GM21529 (cell line): ENCODE measurements at regions not wholly inside any gene's neighbourhood (a gene's known extent, or its start where the extent isn't known, plus 50 kb on each side); places are given as distances from the start of the nearest gene placed in this dataset.

ENCODE experiments used
- ATAC-seq: cut with Tn5 transposase; IDR thresholded peaks from one replicate; pipeline ENCODE4 v1.9.1; 2021; ENCODE audit not compliant: unreplicated experiment

DNA sequence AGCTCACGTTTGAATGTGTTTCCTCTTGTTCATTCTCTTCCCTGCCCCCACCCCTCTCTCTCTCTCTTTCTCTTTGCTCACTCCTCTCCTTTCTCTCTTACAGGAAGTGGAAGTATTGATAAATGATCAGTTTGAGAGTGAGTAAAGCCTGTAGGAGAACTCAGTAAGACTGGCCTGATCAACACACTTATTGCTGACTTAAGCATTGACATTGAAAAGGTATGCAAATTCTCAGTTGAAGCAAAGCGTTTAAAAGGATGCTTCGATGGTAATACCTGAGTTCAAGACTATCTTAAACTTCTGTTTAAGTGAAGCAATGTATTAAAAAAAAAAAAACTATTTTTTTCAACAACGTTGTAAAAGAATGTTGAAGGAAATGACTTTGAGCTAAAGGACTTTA, 115.7 kb upstream of the DDX18 start:
- ATAC-seq: no peak

DNA sequence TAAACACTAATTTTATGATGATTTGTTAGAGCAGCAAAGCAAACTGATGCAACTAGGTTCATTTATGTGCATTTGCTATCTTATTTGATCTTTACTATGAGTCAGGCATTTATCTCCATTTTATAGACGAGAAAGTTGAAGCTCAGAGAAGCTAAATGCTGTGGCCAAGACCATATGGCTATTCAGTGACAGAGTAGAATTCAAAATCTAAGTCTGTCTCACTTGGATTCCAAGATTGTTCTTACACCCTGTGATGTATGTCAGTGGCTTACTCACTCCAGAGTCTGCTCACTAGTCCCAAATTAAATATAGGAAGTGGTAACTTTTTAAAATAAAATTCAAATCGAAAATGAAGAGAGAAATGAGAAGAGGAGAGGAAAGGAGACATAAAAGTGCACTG, 114.0 kb upstream of the DDX18 start:
- ATAC-seq: no peak

DNA sequence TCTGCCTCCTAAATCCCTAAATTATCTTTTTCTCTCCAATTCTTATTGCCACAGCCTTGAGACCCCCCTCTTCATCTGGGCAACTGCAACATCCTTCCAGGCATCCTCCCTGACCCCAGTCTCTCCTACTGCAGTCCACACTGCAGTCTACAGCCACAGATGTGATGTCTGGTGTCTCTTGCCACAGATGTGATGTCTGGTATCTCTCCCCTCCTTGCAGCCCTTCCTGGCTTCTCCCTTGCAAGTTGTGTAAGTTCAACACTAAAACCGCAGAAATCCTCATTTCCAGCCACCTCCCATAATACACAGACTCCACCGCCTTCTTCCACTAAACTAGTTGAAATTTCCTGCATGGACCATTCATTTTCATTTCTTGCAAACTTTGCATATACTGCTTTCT, 113.1 kb upstream of the DDX18 start:
- no peak for ATAC-seq

DNA sequence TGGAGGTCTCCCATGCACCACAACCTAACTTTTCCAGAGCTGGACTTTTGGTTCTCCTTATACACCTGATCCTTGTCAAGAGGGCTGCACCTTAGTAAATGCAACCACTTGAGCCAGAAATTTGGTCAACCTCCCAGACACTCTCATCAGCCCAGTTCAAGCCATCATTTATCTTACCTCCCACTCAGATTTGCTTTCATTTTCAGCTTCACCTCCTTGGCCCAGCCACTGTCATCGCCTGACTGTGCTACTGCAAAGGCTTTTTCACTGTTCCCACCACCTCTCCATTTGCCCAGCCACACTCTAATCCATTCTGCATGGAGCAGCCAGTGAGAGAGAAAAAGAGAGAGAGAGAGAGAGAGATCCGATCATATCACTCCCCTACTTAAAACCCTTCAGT, 112.4 kb upstream of the DDX18 start:
- no peak for ATAC-seq

DNA sequence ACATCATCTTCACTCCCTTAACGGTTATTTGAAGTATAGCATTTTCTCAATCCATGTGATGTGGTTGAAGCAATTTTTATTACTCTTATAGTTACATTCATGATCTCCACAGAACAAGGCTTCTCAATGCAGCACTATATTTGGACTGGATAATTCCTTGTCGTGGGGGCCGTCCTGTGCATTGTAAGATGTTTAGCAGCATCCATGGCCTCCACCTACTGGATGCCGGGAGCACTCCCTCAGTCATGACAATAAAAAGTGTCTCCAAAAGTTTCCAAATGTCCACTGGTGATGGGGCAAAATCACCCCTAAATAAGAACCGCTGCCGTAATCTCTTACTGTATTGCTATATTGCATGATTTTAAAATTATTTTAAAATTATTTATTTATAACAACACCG, 110.6 kb upstream of the DDX18 start:
- no peak for ATAC-seq

DNA sequence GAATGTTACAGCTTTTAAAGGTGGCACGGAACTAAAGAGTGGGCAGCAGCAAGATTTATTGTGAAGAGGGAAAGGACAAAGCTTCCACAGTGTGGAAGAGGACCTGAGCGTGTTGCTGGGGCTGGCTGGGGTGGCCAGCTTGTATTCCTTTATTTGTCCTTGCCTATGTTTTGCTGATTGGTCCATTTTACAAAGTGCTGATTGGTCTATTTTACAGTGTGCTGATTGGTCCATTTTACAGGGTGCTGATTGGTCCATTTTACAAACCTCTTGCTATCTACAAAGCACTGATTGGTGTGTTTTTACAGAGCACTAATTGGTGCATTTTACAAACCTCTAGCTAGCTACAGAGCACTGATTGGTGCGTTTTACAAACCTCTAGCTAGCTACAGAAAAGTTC, 109.7 kb upstream of the DDX18 start:
- ATAC-seq: no peak

DNA sequence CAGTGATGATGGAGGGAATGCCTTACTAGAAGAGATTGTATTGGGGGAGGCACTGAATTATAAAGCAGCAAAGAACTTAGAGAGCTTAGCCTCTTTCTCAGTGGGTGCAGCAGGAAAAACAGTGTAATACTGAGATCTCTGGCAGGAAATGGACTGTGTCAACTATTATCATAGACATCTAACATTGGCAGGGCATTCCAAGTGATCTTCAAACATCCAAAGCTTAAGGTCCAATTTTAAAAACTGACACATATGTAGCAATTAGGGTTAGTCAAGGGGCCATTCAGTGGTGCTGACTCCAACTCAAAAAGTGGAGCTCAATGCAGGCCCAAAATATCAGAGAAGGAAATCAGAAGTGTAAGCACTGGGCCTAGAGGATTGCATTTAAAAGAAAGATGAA, 106.6 kb upstream of the DDX18 start:
- ATAC-seq: no peak

DNA sequence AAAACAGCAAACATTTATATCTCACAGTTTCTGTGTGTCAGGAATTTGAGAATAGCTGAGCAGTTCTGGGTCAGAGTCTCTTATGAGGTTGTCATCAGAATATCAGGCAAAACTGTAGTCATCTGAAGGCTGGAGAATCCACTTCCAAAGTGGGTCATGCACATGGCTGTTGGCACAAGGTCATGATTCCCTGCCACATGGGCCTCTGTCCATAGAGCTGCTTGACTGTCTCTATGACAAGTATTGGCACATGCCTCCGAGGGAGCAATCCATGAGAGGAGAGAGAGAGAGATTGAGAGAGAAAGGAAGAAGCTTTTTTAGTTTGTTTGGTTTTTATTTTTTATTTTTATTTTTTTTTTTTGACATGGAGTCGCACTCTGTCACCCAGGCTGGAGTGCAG, 101.8 kb upstream of the DDX18 start:
- ATAC-seq: no peak

DNA sequence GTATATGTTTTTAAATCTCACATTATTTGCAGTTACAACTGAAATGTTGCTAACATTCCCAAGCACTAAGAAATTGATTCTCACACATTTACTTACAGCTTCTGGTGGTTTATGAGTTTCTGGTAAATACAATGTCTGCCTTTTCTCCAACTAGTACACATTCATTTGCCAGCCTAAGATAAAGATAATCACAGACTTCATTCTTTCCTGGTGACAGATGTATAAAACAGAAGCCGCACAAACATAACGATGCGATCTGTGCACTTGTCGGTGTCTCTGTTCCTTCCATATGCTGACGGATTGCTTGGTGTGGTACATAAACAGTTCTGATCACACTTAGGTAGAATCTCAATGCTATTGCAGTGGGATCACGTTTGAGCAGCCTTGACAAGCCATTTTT, 100.4 kb upstream of the DDX18 start:
- ATAC-seq: no peak

DNA sequence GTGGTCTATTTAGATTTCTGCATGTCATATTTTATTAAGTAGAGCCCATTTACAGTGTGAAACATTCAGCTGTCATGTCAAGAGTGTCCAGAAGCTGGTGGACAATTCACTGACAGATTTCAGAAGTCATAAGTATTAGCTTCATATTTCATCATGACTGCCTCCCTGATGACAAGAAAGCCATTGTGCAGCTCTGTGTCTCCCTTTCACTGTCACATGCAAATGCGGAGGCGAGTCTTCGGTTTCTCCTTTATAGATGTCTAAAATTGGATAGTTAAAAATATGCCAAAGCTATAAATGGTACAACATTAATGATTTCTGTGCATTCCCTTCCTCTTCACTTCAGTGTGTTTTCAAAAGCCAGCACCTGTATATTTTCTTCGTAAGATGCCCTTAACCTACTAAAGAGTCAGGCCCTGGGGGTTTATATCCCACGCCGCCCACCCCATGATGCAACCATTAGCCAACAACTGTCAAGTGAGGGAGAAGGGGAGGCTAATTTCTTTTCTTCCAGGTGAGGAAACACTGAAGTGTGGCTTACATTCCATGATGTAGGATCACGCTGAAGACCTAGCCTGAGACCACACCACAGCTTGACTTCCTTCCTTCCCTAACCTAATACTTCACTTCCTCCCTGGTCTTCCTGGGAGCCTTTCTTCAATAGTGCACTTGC, 99.6 kb upstream of the DDX18 start:
- ATAC-seq: no peak

DNA sequence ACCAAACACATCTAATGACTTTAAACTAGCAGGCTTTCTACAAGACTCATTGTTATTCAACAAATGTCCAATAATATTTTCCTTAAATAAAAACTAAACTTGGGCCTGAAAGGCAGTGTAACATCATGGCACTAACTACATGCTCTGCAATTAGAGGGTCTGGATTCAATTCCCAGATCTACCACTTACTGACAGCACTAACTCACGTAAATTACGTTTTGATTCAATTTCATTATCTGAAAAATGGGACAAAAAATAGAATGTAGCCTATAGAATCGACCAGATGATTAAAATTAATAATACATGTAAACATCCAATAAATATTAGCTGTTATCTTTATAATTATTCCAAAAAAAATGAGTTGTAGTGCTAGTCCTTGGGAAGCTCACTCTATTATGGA, 98.0 kb upstream of the DDX18 start:
- ATAC-seq: no peak

DNA sequence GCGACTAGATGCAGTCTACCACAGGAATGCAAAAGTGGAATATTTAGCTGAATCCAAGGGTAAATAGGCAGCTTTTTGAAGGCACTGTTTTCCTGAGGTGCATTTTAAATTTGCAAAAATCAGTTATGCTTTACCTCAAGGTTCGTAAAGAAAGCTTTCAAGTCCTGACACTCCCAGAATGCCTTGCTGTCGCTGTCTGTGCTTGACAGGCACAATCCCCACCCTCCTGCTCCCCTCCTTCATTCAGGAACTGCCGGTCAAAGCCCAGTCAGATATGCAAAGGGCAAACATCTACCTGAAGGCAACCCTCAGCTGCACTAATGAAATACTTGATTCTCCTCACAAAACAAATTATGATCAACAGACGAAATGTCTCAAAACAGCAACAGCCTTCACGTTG, 97.4 kb upstream of the DDX18 start:
- ATAC-seq: no peak

DNA sequence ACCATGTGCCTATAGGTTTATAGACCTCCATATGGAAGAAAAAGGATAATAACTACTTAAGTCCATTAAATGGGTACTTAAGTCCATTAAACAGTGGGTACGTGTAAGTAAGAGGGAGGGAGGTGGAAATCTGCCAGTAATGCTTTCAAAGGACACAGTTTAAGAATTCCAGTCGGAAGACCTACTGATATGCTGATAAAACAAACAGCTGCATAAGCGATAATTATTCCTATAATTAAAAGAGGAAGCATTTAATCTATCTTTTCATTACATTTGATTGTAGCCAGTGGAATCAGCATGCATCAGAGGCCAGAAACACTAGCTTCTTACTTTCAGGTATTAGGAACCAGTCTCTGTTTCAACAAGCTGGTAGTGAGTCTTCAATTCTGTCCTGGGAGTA, 96.4 kb upstream of the DDX18 start:
- no peak for ATAC-seq

DNA sequence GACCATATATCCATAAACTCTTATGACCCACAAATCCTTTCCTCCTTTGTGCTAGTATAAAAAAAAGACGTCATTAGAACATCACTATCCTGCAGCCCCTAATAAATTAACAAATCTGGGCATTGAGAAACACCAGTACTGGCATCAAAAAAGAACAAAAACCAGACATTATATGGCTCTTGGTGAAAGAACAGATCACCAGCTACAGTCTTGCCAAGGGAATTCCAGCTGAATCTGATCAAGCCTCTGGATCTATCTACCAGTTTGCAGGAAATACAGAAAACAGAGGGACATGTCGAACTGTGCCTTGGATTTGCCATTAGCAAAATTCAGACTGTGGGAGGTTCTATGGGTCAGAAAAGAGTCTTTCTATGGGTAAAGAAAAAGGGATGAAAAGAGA, 93.7 kb upstream of the DDX18 start:
- ATAC-seq: no peak

DNA sequence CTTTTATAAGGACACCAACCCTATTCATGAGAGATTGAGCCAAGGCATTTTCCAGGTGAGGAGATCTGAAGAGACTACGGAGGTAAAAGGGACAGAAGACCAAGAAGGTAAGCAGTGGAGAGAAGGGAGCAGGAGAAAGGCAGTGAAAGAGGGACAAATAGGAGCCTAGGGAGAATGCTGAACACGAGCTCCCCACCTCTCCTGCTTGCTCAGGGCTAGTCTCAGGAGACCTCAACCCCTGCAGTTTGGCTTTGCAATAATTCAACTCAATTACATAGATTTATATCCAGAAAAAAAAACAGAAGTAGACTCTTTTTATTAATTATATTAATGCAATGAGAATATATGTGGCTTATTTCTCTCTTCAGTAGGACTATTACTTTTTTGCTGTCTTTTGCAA, 91.0 kb upstream of the DDX18 start:
- no peak for ATAC-seq

DNA sequence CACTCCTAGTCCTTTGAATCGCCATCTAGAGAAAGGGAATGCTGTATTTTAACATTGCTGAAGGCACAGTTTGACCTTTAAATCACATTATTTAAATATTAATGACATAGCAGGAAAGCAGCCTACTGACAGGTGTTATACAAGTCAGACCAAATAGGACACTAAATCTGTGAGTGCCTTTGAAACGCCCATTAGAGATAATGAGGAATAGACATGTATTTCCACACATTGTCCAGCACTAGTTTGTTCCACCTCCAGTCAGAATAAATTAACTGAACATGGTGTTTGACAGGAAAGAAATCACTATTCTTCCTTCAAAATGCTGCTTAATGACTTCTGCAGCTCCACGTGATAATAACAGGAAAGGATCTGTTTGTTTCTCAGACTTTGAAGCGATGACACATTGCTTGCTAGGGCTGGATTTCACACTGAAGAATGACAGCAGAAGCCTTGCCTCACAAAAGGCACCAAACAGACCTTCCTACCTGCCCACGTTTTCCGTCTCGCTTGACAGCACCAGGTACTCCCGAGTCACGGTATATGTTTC, 90.5 kb upstream of the DDX18 start:
- ATAC-seq: no peak

DNA sequence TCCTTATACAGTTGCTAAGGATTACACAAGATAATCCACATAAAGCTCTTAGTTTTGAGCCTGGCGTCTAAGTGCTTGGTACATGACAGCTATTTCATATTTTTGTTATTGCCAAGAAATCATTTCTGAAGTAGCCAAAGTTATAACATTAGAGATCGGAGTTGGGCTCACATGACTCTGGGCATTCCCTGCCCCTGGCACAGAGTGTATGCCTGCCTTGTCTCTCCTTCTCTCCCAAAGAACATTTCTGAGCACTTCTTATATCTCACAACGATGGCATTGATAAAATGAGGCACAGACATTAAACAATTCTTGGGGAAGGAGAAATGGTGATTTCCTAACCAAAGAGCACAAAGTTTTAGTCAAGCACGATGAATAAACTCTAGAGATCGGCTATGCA, 87.7 kb upstream of the DDX18 start:
- no peak for ATAC-seq

DNA sequence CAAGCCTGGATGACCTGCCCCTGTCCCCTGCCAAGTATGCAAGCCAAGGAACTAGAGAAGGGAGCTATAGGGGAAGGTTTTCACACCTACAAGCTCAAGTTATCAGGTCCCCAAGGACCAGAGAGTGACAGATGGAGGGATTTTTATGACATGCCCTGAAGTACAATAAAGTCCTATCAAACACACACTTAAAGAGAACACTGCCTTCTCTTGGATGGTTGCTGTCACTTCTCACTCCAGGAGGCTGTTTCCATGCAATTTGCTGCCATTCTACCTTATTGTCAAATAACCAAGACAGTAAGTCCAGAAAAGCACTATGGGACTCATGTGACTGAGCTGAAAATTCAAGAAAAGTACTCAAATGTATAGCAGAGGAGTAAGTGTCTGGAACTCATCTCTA, 76.6 kb upstream of the DDX18 start:
- no peak for ATAC-seq

DNA sequence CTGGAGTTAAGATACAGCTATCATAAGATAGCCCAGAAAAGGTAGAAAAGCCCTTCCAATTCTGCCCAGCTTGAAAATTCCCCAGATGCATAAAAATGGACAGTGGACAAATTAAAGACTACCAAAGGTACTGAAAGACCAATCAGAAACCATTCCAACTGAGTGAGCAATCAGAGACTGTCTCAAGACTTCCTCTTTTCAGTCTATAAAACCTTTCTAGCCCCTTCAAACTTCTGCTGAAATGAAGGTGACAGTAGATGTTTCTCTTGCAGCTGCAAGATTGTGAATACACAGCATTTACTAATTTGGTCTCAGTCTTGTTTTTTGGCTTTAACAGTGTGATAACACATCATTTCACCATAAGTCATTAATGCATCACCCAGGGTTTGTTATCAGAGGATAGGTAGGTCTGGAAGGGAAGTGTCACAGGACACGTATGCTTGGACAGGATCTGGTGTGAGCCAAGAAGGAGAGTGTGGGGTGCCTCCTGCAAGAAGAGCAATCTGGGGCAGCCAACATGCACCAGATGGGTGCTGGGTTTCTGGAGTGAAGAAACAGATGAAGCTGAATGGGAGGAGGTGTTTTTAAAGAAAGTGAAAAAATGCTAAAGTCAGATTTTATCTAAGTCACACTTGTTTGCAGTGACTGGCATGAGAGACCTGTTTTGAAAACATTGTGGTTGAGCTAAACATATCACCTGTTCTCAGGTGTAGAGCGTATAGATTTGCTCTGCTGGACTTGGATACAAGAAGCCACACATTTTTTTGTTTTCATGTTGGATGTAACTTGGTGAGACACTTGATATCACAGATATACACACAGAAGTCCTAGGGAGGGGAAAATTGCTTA, 75.3 kb upstream of the DDX18 start:
- ATAC-seq: no peak

DNA sequence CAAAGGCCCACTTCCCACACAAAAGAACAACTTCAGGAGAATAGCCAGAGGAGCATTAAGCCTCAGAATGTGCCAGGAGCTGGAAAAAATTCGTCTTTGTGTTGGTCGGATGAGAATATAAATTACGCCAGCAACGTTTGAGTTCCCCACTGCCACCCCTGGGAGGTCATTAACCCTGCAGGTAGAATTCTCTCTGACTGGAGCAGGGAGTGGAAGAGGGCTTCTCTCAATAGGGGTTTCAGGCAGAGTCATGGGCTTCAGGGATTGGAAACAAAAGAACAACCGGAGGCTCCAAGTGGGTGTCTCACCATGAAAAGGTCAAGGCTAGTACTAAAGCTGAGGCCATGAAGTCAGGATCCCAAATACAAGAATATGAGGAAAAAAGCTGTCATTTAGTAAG, 69.0 kb upstream of the DDX18 start:
- ATAC-seq: no peak

DNA sequence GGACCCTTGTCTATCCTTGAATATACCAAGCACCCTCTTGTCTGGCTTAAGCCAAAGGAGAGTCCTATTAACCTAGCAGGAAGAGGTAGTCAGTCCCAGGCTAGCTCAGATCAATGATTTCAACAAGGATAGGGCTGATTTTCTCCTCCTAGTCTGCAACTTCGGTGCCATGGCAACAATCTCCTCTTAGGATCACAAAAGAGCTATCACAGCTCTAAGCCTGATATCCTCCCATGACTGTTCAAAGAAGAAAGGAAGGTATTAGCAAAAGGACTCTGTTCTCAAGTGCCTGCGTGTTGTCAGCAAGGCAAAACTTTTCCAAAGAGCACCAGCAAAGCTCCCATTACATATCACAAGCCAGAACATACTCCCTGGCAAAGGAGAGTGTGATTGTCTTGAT, 58.7 kb upstream of the DDX18 start:
- no peak for ATAC-seq

DNA sequence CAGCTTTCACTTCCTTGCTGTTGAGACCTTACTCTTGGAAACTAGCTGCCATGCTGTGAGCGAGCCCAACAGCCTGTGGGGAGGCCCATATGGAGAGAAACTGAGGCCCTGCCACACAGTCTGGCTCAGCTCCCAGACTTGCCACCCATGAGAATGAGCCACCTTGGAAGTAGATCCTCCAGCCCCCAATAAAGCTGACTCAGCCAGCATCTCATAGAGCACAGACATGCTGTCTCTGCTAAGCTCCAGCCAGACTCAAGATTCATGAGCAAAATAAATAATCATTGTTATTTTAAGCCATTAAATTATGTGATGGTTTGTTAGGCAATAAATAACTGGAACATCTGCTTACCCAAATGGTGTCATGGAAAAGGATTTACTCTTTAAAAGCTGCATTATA, 53.6 kb upstream of the DDX18 start:
- ATAC-seq: no peak

DNA sequence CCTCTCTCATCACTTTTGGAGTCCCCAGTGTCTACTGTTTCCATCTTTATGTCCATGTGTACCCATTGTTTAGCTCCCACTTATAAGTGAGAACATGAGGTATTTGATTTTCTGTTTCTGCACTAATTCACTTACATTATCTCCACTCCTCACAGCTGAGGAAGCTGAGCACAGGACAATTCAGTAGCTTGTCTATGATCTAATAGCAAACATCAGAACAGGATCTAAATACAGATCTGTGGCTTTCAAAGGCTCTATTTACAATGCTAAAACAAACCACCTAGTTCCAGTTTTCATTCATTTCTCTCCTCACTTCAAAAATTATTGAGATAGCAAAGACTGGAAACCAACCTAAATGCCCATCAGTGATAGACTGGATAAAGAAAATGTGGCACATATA, 52.0 kb upstream of the DDX18 start:
- no peak for ATAC-seq
